SW480 (cell line): ENCODE measurements at regions not wholly inside any gene's neighbourhood (a gene's known extent, or its start where the extent isn't known, plus 50 kb on each side); places are given as distances from the start of the nearest gene placed in this dataset.

Experiments used
- DNase-seq: peaks from one replicate; pipeline ENCODE4 v3.0.0-alpha.2; 2016; ENCODE audit warnings: low spot score

DNA sequence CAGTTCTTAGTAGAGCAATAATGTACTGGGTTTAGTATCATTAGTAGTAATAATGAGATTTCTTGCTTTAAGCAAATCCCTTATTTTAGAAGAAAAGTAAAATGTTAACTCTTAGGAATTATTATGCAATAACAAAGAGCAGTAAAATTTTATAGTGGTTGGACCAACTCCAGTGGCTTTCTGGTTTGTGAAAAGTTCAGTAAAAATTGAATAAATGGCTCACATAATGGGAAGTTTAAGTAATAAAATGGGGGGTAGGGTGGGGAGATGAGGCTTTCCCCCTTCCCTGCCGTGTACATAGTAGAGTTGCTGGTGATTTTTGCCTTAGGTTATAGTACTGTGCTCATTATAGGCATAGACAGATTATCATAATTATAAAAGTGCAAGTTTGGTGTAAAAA lies 250.5 kb upstream of the ATP2B1 start:
- no peak for DNase-seq

DNA sequence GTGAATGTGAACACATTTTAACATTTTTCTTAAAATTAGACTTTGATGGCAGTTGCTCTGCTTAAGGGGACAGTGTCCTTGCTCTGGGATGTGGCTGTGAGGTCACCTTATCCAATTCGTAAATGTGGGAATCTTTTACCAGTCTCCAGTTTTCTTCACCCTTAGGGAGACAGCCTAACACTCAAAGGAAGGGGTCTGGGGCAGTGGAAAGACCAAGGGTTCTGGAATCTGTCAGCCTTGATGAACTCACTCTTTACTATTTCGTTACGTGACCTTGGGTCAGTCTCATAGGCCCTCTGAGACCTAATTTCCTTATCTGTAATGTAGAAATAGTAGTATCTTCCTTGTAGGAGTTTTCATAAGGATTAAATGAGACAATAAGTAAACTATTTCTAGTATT lies 245.6 kb upstream of the ATP2B1 start:
- no peak for DNase-seq

DNA sequence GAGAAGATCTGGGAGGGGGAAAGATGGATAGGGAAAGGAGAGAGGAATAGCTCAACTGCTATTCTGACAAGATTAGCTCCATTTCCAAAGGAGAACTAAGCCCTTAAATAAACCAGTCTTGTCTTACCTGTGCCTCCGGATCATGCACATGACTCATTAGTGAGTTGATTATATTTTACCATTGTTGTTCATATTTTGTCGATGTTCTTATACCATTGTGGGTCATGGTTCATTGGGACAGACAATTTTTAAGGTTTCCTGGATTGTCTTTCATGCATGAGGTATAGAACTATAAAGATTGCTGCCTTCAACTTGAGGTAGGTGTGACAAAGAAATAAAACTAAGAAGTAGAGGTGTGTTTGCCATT lies 243.0 kb upstream of the ATP2B1 start:
- no peak for DNase-seq

DNA sequence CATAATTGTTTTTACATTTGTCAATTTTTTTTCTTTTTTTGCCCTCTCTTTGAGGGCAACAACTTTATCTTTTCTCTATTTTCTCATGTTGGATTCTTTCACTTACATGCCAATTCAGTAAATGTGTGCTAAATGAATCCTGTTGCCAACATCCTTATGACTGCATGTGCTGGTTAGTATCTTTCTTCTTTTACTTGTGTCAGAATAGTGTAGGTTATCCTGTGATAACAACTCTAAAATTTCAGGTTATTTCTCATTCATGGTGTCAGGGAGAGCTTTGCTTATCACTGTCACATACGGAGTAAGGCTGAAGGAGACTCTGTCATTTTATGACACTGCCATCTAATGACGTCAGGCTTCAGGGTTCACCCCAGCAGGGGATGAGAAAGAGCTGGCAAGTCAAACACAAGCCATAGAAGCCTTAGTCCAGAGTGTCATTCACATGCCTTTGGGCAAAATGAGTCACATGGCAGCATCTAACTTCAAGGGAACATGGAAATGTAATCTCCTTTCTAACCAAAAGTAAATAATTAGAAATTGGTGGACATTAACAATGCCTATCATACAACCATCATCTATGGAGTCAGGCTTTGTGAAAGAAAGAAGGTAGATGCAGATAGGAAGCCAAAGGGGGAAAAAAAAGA lies 242.5 kb upstream of the ATP2B1 start:
- DNase-seq: peak; percentile 23

DNA sequence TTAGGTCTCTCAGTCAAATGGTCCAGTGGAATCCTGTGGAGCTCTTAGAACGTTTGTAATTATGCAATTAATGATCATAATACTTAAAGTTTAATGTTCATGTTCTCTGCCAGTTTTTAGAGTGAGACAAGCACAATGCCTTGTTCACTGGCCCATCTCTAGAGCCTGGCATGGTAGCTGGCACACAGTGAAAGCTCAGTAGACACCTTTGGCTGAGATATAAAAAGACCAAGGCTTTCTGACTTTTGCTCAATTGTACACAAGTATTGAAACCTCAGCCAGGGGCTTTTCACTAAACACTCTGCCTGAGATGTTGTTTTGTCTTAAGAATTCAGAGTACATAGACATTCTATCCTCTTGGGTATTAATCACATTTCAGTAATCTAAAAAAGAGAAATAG lies 241.8 kb upstream of the ATP2B1 start:
- DNase-seq: no peak

DNA sequence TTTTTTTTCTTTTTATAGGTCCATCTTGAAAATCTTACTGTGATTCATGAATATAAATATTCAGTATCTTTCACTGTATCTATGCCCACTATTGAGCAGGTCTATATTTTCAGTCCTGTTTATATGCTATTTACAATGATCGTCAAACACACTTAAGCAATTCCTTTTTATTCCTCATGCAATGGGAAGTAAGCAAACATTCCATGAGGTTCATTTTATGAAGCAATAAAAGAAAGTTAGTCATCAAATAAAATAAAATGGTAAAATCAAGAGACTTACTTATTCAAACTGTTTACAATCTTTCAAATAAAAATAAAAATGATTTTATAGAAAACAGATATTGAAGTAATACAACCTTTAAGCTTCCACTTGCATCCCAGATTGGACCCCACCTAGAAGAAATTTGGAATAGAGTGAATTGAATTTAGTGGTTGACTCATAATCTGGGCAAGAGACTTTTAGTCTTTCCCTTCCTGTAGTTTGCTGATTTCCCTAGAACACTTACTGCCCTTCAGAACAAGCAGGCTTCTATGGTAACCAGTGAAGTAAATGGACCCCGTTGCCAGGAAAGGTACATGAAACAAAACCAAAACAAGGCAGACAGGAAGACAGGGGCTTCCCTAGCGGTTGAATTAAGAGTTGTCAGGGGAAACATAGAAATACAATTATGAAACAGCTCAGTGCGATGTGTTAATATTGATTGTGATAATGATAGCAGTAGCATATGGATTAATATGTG lies 241.0 kb upstream of the ATP2B1 start:
- DNase-seq: no peak

DNA sequence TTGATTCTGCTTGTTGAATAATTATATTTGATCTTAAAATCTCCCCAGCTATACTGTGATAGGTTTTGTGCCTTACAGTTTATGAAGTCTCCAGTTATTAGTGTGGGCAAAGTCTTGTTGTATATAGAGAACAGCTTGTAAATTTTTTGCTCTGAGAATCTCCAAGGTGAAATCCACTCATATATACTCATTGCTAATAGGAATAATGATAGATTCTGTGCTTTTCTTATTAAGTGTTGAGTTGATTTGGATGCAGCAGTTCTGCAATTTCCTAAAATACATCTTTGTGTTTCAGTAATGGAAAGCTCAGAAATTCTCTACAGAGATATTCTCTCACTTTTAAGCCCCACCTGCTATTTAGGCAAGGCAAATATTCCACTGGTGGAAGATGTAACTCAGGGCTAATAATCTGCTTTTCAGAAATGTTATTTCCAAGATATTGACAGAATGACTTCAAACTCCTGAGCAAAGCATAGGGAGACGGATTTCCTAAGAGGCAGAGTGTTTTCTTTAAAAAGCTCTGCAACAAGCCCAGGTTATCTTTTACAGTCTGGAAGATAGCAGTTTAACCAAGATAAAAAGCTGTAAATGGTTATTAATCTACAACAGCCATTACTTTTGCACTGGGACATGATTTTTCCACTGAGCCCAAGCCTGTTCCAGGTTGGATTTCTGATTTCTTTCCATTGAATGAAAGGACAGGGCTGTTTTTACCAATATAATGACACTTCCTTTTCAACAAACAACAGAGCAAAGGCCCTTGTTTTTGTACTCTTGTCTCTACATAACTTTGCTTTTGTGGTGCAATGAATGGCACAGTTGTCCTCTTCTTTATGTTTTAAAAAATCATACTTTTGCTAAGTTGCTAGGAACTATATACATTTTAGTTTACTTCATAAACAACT lies 239.9 kb upstream of the ATP2B1 start:
- DNase-seq: no peak

DNA sequence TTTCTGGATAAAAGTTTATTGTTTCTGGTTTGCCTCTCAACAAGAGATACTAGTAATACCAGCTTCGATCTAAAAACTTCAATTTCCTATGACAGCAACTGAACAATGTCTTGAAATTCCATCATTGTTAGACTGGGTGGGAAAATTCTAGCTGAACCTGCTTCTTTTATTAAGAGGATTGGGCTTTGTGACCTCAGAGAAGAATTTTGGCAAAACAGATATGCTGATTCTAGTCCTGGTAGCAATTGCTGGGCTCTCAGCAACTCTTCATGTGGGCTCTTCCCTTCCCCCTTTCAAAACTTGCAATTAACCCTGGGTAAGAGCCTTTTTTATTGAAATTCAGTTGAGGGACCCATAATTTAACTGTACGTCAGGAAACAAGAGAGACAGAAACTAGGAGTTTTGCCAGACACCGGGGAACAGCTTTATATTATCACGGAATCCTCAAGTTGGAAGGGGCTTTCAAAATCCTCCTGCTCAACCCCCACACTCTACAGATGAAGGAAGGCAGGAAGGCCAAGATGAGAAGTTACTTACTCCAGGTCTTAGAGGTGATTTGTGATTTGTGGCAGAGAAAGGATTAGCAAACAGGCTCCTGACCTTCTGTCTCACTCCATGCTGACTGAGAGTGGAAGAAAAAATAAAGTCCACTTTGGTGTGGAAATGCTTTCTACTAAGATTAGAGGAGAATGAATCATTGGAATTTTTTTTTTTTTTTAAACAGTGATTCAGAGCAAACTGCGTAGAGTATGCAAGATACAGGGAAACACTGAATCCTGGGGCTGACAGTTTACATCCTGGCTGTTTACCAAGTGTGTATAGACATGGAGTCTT lies 239.0 kb upstream of the ATP2B1 start:
- no peak for DNase-seq

DNA sequence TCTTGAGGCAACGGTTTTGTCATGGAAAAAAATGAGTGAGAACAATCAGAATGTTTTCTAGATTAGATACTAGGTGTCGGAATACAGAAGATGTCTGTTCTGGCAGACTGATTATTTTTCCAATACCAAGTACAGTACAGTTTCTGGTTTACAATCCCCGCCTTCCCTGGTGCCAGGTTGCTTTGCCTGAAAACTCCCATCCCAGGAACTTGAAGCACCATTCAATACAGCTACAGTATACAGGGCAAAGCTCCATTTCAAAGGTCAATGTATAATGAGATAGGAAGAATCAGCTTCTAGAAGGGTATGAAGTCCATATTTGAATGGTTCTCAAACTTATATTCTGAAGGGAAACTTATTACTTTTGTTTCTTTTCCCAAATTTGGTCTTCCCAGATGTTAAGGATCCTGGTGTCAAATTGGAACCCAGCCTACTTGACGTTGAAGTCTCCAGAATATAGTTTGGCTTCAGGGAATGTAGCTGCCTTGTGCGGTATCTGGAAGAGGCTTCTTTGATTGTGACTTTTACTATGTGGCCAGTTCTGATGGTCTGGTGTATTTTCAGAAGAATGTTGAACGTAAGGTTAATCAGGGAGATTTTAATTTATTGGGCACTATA lies 238.0 kb upstream of the ATP2B1 start:
- DNase-seq: no peak

DNA sequence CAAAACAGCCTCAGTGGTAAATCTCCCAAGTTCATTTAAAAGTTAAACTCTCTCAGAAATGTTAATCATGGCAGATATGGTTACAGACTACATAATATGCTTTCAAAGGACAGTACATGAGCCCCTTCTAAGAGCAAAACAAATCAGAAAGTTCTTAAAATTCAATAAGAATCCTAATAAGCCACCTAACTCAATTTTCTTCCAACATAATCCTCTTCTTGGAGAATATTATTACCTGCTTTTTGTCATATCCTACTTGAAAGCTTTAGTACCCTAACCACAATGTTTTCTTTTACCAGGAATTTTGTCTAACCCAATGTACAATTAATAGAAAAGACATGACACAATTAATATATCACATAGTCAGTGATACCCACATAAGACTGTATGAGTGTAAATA lies 236.5 kb upstream of the ATP2B1 start:
- no peak for DNase-seq

DNA sequence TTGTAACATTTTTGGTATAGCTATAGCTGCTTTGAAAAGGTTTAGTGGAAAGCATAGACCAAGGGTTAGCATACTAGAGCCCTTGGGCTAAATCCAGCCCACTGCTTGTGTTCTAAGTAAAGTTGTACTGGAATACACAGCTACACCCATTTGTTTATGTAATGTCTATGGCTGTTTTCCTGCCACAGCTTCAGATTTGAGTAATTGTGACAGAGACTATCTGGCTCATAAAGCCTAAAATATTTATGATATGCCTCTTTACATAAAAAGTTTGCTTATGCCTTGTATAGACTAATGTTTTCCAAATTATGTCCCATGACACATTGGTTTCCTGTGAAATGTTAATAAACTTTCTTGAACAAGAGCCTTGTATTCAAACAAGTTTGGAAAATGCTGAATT lies 234.8 kb upstream of the ATP2B1 start:
- no peak for DNase-seq

DNA sequence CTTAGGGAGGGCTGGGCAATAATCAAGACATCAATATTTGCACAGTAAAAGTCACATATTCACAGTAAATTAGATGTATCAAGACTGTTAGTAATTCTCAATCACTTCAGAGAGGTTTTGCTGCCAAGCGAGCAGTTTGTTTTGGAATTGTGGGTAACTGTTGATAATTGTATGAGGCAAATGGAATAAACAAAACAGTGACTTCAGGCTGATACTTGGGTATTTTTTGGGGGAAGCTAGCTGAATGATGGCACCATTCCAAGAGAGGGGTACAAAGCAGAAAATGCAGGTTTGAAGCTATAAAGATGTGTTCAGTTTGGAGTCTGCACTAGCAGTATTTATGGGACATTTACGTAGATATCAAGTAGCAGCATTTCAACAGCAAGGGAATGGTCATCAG lies 232.8 kb upstream of the ATP2B1 start:
- no peak for DNase-seq

DNA sequence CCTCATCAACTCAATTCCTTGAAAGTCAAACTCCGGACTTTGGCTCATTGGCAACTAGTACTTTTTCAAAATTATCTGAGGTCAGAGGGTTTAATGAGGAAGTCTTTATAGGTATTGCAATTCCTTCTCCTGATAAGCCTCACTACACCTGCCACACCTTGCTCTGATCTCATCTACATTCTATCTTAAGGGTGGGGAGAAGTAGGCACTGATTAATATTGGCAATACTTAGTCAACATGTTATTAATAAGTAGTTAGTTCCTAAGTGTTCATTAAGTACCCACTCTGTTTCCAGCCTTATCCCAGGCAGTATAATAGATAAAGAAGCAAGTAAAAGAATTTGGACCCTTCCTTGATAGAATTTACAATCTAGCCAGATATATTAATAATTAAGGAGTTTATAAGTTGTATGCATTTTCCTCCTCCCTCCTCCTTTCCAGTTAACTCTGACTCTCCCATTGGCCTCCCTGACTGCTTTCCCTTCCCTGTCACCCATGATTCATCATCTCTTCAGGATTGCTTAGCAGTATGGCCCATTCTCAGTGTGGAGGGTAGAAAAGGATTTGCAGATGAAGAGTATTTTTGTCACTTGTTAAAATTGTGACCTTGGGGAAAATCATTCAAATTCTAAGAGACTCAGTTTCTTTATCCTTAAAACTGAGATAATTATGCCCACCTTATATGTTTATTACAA lies 231.0 kb upstream of the ATP2B1 start:
- DNase-seq: no peak

DNA sequence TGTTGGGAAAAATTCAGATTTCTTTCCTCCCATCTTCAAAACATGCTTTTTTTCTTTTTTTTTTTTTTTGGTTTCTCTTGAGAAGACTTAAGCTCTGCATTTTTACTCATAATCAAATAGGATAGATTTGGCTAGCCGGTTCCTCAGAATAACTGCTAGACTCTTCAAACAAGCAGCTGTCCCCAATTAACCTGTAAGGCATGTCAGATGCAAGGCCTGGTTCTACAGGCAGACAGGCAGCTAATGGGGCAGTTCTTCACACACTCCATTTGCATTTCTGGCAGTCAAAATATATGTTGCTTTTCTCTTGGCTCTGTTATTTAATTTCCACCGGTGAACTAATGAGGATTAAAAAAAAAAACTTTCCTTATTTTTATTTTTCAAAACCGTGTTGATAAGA lies 228.0 kb upstream of the ATP2B1 start:
- DNase-seq: no peak

DNA sequence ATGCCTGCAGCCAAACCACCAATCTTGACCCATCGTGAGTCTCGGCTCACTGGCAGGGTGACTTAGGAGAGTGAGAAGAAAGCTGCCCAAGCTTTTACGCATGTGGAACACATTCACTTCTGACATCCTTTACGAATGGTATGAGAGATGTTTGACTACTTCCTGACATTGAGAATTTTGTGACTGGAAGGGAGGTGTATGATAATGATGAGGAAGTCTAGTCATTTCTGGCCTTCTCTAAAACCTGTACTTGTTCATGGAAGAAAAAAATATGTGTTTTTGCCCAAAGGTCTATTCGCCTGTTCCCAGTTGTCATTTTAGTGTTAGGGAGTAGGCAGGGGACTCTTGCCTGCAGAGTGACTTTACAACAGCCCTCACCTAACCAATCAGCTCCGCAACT lies 227.2 kb upstream of the ATP2B1 start:
- no peak for DNase-seq

DNA sequence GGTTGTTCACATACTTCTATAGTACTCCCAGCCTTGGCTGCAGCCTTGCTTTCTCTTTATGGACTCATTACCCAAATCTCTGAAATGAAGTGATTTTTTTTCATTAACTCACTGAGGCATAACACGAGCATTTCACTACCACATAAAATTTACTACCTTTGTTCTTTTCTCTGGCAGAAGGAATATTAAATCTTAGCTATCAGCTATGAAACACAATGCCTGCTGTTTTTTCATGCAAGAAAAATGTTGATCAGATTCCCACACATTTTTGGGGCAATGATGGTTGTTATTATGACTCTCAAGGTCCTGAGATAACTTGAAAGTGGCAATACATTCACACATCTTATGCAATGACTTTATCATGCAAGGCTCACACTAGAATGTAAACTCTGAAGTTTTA lies 225.3 kb upstream of the ATP2B1 start:
- no peak for DNase-seq

DNA sequence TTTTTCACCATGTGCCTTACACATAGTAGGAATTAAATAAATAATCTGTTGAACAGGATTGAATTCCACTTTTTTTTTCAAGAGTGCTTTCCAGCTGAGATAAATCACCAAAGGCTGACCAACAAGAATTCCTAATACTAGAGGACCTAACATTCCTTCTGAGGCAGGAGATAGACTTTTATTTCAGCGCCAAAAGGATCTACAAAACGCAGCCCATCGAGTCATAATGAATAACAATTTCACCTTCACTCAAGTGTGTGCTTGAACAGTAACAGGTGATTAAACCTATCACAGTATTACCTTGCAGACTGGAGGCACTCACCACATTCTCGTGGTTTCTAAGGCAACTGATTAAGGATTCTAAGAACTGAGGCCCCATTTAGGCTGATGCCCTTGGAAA lies 224.3 kb upstream of the ATP2B1 start:
- DNase-seq: no peak

DNA sequence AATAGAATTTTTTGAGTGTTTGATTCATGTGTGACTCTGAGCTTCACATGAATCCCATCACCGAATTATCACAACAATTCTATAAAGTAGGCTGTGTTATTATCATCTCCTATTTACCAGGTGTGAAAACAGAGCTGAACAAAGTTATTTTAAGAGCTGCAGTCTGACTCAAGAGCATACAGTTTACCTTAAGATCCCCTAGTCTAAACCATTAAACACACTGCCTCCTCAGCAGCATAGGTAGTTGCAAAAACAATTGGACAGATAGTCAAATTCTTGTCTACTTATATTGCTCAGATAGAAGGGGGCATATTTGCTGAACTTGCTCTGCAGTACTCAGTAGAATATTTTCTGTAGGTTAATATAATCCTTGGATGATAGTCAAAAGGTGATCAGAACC lies 219.8 kb upstream of the ATP2B1 start:
- no peak for DNase-seq

DNA sequence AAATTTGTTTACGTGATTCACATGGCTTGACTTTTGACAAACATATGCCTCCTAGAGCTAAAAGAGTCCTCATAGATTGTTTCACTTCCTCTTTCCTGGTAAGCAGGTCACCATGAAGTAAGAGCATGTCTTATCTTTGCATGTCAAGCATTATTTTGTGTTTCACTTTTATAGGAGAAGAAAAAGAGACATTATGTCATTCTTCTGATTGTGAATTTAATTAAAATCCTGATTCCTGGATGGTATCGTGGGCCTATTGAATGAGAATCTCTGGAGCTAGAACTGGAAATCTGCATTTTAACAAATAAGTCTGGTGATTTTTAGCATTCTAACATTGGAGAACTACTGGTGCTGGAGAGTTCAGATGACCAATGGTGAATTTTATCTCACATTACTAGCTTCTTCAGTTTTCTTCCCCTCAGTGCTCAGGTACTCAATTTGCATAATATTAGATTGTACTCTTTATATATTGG lies 218.6 kb upstream of the ATP2B1 start:
- DNase-seq: no peak

DNA sequence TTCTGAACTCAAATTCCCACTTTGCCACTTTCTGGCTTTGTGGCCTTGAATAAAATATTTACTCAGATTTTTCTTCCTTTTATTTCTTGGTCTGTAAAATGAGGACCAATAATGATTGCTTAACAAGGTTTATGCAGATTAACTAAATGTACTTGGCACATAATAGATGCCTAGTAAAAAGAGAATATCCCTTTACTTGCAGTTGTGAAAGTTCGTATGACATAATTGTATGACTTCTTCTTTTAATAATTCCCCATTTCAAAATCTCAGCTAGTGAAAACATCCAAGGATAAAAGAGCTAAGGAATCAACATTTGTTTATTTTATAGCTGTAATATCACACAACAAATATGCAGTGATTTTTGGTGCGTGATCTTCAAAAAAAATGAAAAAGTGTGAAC lies 215.6 kb upstream of the ATP2B1 start:
- DNase-seq: no peak

DNA sequence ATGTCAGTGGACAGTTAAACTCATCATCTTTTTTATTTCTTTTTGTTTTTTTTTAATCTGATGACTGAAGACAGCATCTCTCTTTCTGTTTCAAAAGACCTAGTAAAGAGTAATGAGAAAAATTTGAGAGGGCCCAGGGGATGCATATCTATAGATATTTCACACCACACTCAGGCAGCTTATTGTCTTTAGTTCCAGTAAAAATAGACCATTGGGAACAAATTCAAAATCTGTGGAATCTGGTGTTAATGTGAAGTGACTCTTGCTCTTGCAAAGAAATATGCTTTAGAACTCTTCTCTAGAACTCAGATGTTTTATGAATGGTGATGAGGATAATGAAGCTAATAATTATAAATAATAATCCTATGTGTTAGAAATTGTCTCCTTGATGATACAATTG lies 214.5 kb upstream of the ATP2B1 start:
- no peak for DNase-seq
